HEK293 (cell line): ENCODE measurements at regions not wholly inside any gene's neighbourhood (a gene's known extent, or its start where the extent isn't known, plus 50 kb on each side); places are given as distances from the start of the nearest gene placed in this dataset.

Experiments used
- CTCF ChIA-PET: fragments of 350-600 bp; formaldehyde crosslinking; extraction: SDS; loops from one replicate; lab custom pipeline; 2021; ENCODE audit warnings: antibody characterized with exemption; lab: Yijun Ruan, JAX
- POLR2A ChIA-PET: fragments of 300-600 bp; formaldehyde crosslinking; extraction: SDS; loops from one replicate; lab custom pipeline; 2020; ENCODE audit warnings: antibody characterized with exemption, inconsistent platforms; lab: Yijun Ruan, JAX
- H3K27ac ChIP-seq: fragments of 200-500 bp; sonication (Bioruptor generic); 2 replicates; pipeline ENCODE4 v1.5.1; 2014; ENCODE audit warnings: low read depth, low read length, control low read depth, inconsistent platforms; ENCODE audit errors: extremely low read depth
- H3K36me3 ChIP-seq, 2 experiments: fragments of 200-500 bp in 1 of 2; sonication (Bioruptor generic) in 1 of 2; 1 replicate in 1 of 2; 2 replicates in 1 of 2; pipeline ENCODE4 v1.5.1; 2014 to 2017; ENCODE audit warnings: inconsistent platforms in 2 of 2, low read length in 2 of 2; ENCODE audit not compliant: control insufficient read depth in 2 of 2, insufficient read depth in 1 of 2
- H3K4me1 ChIP-seq: fragments of 200-500 bp; sonication (Bioruptor generic); 2 replicates; pipeline ENCODE4 v1.5.1; 2014; ENCODE audit warnings: mild to moderate bottlenecking, low read length, inconsistent platforms; ENCODE audit not compliant: control insufficient read depth, insufficient read depth
- H3K4me3 ChIP-seq: 2 replicates; pipeline ENCODE4 v1.5.1; 2011; ENCODE audit warnings: low read depth, mild to moderate bottlenecking, control low read depth, low read length, moderate library complexity
- H3K9me3 ChIP-seq: fragments of 200-500 bp; sonication (Bioruptor generic); 2 replicates; pipeline ENCODE4 v1.5.1; 2014; ENCODE audit warnings: low read depth, low read length, inconsistent platforms; ENCODE audit not compliant: control insufficient read depth, insufficient read depth
- GLI4 ChIP-seq: fragments of 450-650 bp; formaldehyde crosslinking; IDR thresholded peaks from 2 replicates; pipeline ENCODE4 v1.5.1; 2016; ENCODE audit warnings: missing biosample characterization, missing genetic modification characterization
- GLIS2 ChIP-seq: fragments of 450-650 bp; formaldehyde crosslinking; IDR thresholded peaks from 2 replicates; pipeline ENCODE4 v1.5.1; 2016; ENCODE audit warnings: missing biosample characterization, missing genetic modification characterization
- KLF9 ChIP-seq: fragments of 450-650 bp; formaldehyde crosslinking; IDR thresholded peaks from 2 replicates; pipeline ENCODE4 v1.5.1; 2016; ENCODE audit warnings: missing biosample characterization, missing genetic modification characterization, low read depth
- MYNN ChIP-seq: fragments of 450-650 bp; formaldehyde crosslinking; IDR thresholded peaks from 2 replicates; pipeline ENCODE4 v1.5.1; 2016; ENCODE audit warnings: missing biosample characterization, missing genetic modification characterization, borderline replicate concordance
- PRDM4 ChIP-seq: fragments of 450-650 bp; formaldehyde crosslinking; IDR thresholded peaks from 2 replicates; pipeline ENCODE4 v1.5.1; 2017; ENCODE audit warnings: missing biosample characterization, missing genetic modification characterization
- PRDM6 ChIP-seq: fragments of 450-650 bp; formaldehyde crosslinking; IDR thresholded peaks from 2 replicates; pipeline ENCODE4 v1.5.1; 2017; ENCODE audit warnings: missing biosample characterization, missing genetic modification characterization
- SCRT2 ChIP-seq: fragments of 450-650 bp; formaldehyde crosslinking; IDR thresholded peaks from 2 replicates; pipeline ENCODE4 v1.5.1; 2016; ENCODE audit warnings: missing biosample characterization, missing genetic modification characterization
- TCF7L2 ChIP-seq: IDR thresholded peaks from 2 replicates; pipeline ENCODE4 v1.6.1; 2011; ENCODE audit warnings: low read depth, mild to moderate bottlenecking, inconsistent platforms, low read length, moderate library complexity, borderline replicate concordance
- TRIM28 ChIP-seq: IDR thresholded peaks from 2 replicates; pipeline ENCODE4 v1.6.1; 2011; ENCODE audit warnings: low read length, control low read depth, borderline replicate concordance
- ZBTB17 ChIP-seq: fragments of 450-650 bp; formaldehyde crosslinking; IDR thresholded peaks from 2 replicates; pipeline ENCODE4 v1.5.1; 2016; ENCODE audit warnings: missing biosample characterization, missing genetic modification characterization
- ZEB2 ChIP-seq: fragments of 450-650 bp; formaldehyde crosslinking; IDR thresholded peaks from 2 replicates; pipeline ENCODE4 v1.5.1; 2016; ENCODE audit warnings: missing biosample characterization, missing genetic modification characterization
- ZFHX2 ChIP-seq: fragments of 450-650 bp; formaldehyde crosslinking; conservative IDR thresholded peaks from 2 replicates; pipeline ENCODE4 v1.5.1; 2016; ENCODE audit warnings: missing biosample characterization, missing genetic modification characterization
- ZNF10 ChIP-seq: fragments of 450-650 bp; formaldehyde crosslinking; IDR thresholded peaks from 2 replicates; pipeline ENCODE4 v1.5.1; 2017; ENCODE audit warnings: missing biosample characterization, missing genetic modification characterization
- ZNF140 ChIP-seq: fragments of 450-650 bp; formaldehyde crosslinking; IDR thresholded peaks from 2 replicates; pipeline ENCODE4 v1.5.1; 2016; ENCODE audit warnings: missing biosample characterization, missing genetic modification characterization
- ZNF18 ChIP-seq: fragments of 450-650 bp; formaldehyde crosslinking; IDR thresholded peaks from 2 replicates; pipeline ENCODE4 v1.5.1; 2016; ENCODE audit warnings: missing biosample characterization, missing genetic modification characterization
- ZNF184 ChIP-seq: fragments of 450-650 bp; IDR thresholded peaks from 2 replicates; pipeline ENCODE4 v1.5.1; 2018; ENCODE audit warnings: missing biosample characterization, mild to moderate bottlenecking, missing genetic modification characterization
- ZNF302 ChIP-seq: fragments of 450-650 bp; formaldehyde crosslinking; IDR thresholded peaks from 2 replicates; pipeline ENCODE4 v1.5.1; 2016; ENCODE audit warnings: missing biosample characterization, missing genetic modification characterization, low read depth
- ZNF510 ChIP-seq: fragments of 450-650 bp; formaldehyde crosslinking; IDR thresholded peaks from 2 replicates; pipeline ENCODE4 v1.5.1; 2018; ENCODE audit warnings: mild to moderate bottlenecking, missing genetic modification characterization, missing biosample characterization; ENCODE audit not compliant: insufficient replicate concordance
- ZNF600 ChIP-seq: fragments of 450-650 bp; formaldehyde crosslinking; IDR thresholded peaks from 2 replicates; pipeline ENCODE4 v1.5.1; 2016; ENCODE audit warnings: missing biosample characterization, missing genetic modification characterization
- ZNF701 ChIP-seq: fragments of 450-650 bp; formaldehyde crosslinking; IDR thresholded peaks from 2 replicates; pipeline ENCODE4 v1.5.1; 2016; ENCODE audit warnings: missing biosample characterization, missing genetic modification characterization
- ZNF830 ChIP-seq: fragments of 450-650 bp; IDR thresholded peaks from 2 replicates; pipeline ENCODE4 v1.5.0; 2018; ENCODE audit warnings: missing biosample characterization, missing genetic modification characterization, low read depth, mild to moderate bottlenecking, moderate library complexity

GRCh38 chr12:24328261-24328660 is 378.8 kb upstream of the SOX5 start:
- Histone ChIP-seq H3K36me3 (no peaks in the 10 kb centered on the region), H3K4me3 (no peak overlapping the region), H3K27ac (no peak overlapping the region), H3K9me3 (no peaks in the 10 kb centered on the region), H3K4me1 (no peaks in the 10 kb centered on the region)
- TF ChIP-seq ZNF18 (tag by site-specific recombination) (no peak), ZNF302 (tag by site-specific recombination) (no peak), ZNF184 (tag by site-specific recombination) (no peak), GLI4 (no peak), ZNF510 (tag by site-specific recombination) (no peak), PRDM4 (tag by site-specific recombination) (no peak), ZEB2 (no peak), ZNF701 (tag by site-specific recombination) (no peak), TCF7L2 (no peak), ZNF140 (tag by site-specific recombination) (no peak), GLIS2 (tag by site-specific recombination) (no peak)
- ChIA-PET CTCF (no interaction called here), POLR2A (no interaction called here)

GRCh38 chr12:24325331-24325730 is 375.9 kb upstream of the SOX5 start:
- CTCF ChIA-PET: no interaction called here

GRCh38 chr12:24307716-24308335 is 358.4 kb upstream of the SOX5 start:
- H3K27ac ChIP-seq: no peak overlapping the region
- no peak overlapping the region for H3K4me3 ChIP-seq
- TF ChIP-seq TRIM28 (peak; percentile 35; the same call in 1 of the 2 replicates), ZBTB17 (tag by site-specific recombination) (no peak)
- CTCF ChIA-PET: no interaction called here
- no peaks in the 10 kb centered on the region for H3K9me3 ChIP-seq
- POLR2A ChIA-PET: no interaction called here
- no peaks in the 10 kb centered on the region for H3K36me3 ChIP-seq
- no peaks in the 10 kb centered on the region for H3K4me1 ChIP-seq

More at GRCh38 chr12:24325331-24325730, 375.9 kb upstream of the SOX5 start:
- POLR2A ChIA-PET: no interaction called here
- Histone ChIP-seq H3K36me3 (no peaks in the 10 kb centered on the region), H3K9me3 (no peaks in the 10 kb centered on the region), H3K4me3 (no peak overlapping the region), H3K4me1 (no peaks in the 10 kb centered on the region), H3K27ac (no peak overlapping the region)
- no peak for TF ChIP-seq KLF9 (tag by site-specific recombination)
- TF ChIP-seq ZNF140 (tag by site-specific recombination): no peak
- TF ChIP-seq MYNN: no peak
- no peak for TF ChIP-seq PRDM6 (tag by site-specific recombination)
- no peak for TF ChIP-seq ZNF10 (tag by site-specific recombination)
- TF ChIP-seq ZFHX2 (tag by site-specific recombination): no peak
- no peak for TF ChIP-seq ZNF600 (tag by site-specific recombination)
- TF ChIP-seq ZNF830: no peak
- TF ChIP-seq SCRT2: no peak
